HG02840 (cell line): ENCODE measurements at regions not wholly inside any gene's neighbourhood (a gene's known extent, or its start where the extent isn't known, plus 50 kb on each side); places are given as distances from the start of the nearest gene placed in this dataset.
"Not testable (repeated sequence)": the region's sequence is repeated elsewhere in the genome, so short reads cannot be mapped to it uniquely, and the experiment has no call there.

Experiments
- ATAC-seq: cut with Tn5 transposase; IDR thresholded peaks from one replicate; pipeline ENCODE4 v1.9.1; 2021; ENCODE audit warnings: mild to moderate bottlenecking, moderate library complexity, moderate number of reproducible peaks; ENCODE audit not compliant: unreplicated experiment, low FRiP score

DNA sequence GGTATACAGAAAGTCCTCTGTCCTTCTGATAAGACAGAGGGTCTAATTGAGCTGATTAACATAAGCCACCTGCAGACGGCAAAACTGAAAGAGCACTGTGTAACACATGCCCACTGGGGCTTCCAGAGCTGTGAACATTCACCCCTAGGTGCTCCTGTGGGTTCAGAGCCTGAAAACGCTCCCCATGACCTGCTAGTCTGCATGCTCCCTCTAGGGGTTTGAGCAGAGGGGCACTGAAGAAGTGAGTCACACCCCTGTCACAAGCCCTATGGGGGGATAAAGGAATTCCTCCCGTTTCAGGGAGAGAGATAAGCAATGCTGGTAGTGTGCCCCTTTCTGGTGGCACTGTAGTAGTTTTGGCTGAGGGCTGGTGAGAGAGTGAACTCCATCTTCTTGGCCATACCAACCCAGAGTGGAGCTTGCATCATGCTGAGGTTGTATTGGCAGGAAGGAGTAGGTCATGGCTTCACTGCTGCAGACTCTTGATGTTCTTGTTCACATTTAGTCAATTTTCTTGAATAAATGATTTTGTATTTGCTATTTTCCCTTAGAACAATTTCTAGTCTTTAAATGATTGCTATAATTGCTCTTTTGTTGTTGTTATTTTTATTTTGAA is 637.5 kb upstream of the MAN1A1 start:
- ATAC-seq, result no peak

DNA sequence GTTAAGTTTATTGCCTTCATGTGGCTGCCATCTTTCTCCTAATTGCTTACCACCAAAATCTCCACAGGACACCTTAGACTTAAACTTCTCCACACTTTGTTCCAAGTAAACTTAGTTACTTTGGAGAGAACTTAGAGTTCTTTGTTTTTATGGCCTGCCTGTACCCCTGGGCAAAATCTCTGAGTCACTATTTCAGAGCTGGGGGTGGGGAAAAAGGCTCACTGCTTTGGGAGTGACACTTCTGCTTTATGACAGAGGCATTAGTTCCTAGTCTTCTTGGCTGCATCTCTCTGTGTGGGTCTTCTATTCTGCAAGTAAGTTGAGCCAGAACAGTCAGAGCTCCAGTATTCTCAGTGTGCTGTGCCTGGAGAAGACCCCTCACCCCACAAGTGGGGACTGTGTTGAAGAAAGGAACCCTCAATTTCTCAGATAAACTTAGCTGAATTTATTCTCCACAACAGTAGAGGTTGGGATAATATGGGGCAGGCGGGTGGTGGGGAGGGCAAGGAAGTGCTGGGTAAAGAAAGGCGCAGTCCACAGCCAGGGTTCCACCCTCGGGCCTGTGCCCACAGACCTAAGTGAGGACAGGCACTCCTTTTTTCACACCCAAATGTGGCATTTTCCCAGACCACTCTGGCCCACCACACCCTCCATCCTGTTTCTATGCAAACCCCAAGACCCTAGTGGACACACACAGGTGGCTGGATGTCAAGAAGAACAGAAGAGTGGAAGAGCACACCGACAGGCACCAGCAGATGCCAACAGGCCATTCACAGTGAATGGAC is 636.6 kb upstream of the MAN1A1 start:
- ATAC-seq, result no peak

DNA sequence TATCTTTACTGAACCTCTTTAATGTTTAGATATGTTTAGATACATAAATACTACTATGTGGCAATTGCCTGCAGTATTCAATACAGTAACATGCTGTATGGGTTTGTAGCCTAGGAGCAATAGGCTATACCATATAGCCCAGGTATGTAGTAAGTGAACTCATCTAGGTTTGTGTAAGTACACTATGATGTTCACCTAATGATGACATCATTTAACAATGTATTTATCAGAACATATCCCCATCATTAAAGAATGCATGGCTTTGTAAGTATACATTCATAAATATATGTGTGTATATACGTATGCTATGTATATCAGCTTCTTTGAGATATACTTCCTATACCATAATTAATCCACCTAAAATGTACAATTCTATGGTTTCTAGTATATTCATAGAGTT is 631.2 kb upstream of the MAN1A1 start:
- ATAC-seq, result no peak

DNA sequence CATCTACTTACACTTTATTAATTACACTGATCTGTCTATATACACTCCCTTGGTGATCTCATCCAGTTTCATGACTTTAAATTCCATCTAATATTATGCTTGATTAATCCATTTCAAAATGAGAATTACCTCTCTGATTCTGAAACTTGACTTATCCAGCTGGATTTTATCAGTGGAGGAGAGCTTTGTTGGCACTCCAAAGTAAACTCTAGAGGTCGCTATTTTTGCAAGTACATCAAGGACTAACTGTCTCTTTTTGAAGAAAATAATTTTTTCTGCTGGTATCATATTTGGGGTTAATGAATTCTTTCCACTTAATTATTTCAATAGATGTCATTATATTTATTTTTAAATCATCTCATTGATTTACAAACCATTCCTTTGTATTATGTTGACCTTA is 630.3 kb upstream of the MAN1A1 start:
- ATAC-seq, result no peak

DNA sequence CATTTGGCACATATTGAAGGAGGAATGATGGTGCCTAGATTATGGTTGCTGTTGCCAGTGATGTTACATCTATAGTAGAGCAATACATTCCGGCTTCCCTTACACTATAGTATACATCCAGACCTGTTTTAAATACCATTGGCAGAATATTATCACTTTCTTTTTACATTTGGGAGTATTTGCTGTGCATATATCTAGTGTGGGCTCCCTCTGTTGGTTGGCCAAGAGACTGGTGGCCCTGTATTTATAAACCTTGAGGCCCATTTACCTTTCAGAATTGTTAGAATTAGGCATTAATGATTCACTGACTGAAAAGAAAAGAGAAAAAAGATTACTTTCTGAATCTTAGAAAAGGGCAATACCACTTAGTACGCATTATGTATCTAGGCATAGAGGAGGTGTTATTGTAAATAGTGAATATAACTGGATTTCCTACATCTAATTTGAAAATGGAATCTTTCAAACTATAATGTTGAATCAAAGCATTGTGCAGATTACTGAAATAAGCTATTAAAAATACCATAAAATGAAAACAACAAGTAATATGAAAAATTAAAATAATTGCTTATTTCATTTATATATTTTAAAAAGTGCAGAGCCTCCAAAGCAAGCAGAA is 628.8 kb upstream of the MAN1A1 start:
- ATAC-seq, result no peak

DNA sequence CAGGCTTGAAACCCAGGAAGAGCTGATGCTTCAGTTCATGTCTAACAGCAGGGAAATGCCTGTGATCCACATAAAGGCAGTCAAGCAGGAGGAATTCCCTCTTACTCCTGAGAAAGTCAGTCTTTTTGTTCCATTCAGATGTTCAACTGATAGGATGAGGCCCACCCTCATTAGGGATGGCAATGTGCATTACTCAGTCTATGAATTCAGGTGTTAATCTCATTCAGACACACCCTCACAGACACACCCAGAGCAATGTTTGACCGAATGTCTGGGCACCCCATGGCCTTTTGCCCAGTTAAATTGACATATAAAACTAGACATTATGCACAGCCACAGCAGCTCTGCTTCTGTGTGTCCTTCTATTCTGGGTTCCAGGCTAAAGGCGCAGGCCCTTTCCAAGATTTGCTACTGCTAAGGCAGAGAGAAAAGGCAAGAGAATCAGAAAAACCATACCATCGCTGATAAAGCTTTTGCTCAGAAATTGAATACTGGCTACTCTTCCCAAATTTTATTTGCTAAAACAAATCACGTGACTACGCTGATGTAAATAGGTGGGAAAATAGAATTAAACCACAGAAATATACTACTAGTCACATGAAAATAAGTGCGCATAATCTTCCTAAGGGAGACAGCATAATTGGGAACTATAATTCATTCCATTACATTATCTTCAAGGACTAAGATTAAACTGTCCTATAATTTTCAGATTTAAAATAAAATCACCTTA is 625.0 kb upstream of the MAN1A1 start:
- ATAC-seq, result no peak

DNA sequence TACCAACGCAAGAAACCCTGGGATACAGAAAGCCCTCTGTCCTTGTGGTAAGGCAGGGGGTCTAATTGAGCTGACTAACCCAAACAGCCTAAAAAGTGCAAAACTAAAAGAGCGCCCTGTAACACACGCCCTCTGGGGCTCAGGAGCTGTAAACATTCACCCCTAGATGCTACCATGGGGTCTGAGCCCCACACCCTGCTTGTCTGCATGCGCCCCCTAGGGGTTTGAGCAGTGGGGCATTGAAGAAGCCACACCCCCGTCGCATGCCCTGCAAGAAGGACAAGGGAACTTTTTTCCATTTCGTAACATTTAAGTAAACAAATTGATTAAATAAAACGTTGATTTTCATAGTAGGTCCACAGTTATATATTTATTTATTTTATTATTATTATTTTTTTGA is 616.9 kb upstream of the MAN1A1 start:
- no peak for ATAC-seq

DNA sequence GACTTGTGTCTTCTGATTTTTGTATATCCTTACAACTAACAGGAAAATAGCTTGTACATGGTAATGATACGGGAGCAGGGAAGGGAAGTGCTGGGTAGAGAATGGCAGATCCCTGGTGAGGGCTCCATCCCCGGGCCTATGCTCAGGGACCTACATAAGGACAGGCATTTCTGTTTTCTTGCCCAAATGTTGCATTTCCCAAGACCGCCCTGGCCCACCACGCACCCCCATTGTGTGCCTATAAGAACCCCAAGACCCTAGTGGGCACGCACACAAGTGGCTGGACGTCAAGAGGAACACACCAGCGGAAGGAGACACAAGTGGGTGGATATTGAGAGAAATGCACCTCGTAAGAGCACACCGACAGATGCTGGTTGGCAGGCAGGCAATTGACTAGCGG is 616.3 kb upstream of the MAN1A1 start:
- ATAC-seq, result no peak

DNA sequence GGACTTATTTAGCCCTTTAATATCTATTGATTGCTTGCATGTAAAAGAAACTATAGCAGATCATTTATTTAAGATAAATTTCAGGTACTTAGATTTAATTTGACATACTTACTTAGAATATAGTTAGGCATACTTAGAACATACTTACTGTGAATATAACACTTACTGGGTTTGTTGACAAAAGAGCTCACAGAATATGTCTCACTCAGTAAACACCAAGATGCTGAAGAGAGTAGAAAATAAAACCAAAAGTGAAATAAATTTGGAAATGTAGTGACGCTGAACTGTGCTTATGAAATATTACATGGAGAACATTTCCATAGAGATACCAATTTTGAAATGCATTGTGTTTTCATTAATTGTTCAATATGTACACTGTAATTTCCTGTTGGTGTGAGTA is 615.4 kb upstream of the MAN1A1 start:
- ATAC-seq, result no peak

DNA sequence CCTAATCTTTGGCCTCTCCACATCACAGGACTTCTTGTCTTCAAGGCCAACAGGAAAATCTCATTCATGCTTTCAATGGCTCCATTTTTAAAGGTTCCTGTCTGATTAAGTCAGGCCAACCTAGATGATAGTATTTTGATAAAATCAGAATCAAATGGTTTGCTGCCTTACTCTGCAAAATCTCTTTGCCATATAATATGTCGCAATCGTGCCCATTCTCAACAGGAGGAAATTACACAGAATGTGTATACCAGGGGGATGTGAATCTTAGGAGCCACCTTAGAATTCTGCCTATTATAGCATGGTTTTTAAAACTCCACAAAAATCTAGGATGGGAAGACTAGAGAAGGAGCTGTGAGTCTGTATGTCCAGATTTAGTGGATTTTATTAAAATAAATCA is 612.9 kb upstream of the MAN1A1 start:
- ATAC-seq, result no peak

DNA sequence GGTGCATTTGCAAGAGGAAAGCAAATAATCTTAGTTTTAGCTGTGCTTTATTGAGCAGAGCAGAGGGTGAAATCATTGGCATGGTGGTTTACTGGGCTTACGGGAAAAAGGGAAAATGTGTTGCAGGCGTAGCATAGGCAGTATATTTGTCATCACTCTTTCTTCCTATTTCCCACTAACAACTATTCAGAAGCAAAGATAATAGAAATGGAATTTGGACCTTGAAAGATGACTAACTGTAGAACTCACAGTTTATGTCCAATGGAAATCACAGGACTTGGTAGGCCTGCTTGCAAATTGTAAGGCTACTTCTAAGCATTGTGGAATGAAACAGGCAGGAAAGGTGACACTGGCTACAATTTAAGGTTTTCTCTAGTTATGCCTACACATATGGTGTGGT is 611.9 kb upstream of the MAN1A1 start:
- no peak for ATAC-seq

DNA sequence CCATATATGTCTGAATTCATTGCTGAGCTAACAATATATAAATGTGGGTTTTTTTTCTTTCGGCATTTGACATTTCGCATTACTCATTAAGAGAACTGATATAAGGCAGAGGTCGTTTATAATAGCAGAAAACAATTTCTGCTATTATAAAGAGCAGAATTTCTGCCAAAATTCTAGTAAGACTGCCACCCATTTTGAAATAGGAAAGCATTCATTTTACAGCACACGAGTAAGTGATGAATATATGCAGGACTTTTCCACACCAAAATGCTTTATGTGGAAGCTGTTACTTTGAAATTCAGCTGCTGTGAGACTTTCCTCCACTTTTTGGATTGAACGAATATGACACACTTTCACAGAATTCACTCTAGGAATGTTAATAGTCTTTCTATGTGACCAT is 610.9 kb upstream of the MAN1A1 start:
- ATAC-seq, result no peak

DNA sequence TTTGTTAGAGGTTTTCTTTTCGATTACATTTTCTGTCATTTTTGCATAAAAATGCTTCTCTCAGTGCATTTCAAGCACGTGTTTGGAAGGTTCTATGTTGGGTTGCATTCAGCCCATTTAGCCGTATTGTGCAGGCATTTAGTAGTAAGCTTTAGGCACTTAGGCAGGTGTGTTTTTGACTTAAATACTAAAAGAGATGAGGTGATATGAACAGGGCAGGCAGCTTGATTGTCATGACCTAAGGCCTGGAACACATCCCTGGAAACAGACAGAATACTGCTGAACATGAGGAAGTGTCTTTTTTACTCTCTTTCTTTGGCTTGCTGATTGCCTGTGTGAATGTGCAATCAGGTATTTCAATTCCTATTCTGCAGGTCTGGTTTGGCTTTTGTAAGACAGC is 610.5 kb upstream of the MAN1A1 start:
- no peak for ATAC-seq

DNA sequence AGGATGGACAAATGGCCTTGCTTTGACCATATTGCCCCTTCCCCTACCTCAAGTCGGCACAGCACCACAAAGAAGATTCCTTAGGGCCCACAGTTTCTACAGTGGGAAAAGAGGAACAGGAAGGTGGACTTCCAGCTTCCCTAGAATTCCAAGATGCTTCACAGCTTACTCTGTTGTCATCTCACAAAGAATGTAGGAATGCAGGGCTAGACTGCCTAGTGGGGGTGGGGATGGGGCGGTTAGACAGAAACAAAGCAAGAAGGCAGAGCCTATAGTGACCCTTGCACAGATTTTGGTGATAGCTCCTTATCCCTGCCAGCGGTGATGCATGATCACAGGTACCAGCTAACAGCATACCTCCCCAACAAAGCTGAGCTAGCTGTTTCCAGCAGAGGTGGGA is 607.6 kb upstream of the MAN1A1 start:
- no peak for ATAC-seq

DNA sequence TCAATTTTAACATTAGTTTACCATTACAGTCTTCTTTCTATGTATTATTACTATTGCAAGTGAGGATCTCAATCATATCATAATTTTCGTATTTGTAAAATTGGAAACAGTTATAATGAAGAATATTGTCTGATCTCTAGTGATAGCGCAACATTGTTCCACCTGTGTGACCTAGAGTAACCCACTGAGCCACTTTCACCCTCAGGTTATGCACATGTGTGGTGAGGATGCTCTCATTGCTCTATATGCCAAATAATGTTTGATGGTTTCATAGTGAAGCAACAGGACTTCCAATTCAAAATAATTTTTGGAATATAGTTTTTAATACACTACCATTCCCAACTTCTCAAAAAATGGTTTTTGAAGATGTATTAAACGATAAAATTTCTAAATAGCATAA is 603.1 kb upstream of the MAN1A1 start:
- ATAC-seq, result no peak

DNA sequence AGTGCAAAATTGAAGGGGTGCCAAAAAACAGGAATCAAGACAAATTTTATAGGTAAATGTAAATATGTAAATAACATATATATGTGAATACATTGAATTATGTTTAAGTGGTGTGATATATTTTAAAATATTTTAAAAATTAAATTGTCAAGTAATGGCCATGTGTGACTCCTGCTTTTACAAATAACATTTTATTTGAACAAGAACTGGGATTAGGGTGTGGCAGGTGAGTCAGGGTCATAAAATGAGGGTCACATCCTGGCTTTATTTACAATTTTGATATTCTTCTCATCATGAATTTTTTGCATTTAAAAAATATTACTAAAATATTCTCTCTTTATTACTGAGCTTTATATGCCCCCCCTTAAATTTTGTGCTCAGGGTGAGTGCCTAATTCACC is 601.1 kb upstream of the MAN1A1 start:
- no peak for ATAC-seq

DNA sequence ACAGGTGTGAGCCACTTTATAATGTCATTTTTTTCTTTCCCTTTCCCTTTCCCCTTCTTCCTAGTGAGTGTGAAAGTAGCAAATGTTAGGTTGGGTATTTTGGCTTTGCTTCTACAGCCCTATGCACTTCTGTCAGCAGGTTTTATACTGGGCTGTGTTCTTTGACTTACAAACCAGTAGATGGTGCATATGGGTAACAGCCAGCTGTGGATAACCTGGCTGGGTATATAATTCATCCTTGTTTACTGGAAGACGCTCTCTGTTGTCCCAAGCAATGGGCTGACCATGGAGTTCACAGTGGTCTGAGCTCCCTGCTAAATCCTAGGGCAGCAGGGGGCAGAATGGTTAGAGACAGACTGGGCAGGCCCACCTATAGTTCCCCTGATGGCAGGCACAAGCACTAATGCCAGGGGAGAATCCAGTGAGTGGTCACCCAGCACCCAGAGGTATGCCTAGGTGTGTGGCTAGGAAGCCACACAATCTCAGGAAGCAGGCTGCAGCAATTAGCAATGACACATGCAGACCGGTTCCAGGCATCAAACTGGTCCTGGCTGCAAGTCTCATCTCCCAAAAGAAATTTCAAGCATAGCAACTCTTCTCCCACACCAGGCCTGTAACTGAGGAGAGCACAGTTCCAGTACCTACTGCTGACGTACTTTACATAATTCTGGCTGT is 592.7 kb upstream of the MAN1A1 start:
- no peak for ATAC-seq

DNA sequence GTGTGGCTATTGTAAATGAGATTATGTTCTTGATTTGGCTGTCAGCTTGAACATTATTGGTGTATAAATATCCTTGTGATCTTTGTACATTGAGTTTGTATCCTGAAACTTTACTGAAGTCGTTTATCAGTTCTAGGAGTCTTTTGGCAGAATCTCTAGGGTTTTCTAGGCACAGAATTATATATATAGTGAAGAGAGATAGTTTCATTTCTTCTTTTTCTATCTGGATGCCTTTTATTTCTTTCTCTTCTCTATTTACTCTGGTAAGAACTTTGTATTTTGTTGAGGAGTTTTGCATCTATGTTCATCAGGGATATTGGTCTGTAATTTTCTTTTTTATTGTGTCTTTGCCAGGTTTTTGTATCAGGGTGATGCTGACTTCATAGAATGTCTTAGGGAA is 589.2 kb upstream of the MAN1A1 start:
- ATAC-seq, result no peak

DNA sequence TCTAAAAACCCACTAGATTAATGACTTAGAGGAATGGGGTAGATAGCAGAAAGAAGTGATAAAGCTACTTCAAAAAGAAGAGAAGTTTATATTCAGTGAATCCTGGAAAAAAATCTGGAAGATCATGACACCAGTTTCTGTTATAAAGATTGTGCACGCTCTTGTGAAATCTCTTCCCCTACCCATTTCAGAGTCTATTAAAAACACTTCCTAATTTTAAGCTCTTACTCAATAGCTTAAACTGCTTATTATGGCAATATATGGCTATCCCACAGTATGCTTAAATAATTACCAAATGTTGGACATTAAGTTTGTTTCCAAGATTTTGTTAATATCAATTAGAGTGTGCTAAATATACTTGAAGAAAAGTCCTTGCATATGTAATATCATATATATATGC is 585.3 kb upstream of the MAN1A1 start:
- no peak for ATAC-seq

DNA sequence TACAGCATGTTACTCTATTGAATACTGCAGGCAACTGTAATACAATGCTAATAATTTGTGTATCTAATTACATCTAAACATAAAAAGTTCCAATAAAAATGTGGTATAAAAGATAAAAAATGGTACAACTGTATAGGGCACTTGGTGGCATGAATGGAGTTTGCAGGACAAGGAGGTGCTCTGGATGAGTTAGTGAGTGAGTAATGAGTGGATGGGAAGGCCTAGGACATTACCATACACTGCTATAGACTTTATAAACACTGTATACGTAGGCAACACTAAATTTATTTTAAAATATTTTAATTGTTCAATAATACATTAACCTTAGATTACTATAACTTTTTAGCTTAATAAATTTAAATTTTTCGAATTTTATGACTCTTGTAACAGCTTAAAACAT is 579.6 kb upstream of the MAN1A1 start:
- no peak for ATAC-seq

DNA sequence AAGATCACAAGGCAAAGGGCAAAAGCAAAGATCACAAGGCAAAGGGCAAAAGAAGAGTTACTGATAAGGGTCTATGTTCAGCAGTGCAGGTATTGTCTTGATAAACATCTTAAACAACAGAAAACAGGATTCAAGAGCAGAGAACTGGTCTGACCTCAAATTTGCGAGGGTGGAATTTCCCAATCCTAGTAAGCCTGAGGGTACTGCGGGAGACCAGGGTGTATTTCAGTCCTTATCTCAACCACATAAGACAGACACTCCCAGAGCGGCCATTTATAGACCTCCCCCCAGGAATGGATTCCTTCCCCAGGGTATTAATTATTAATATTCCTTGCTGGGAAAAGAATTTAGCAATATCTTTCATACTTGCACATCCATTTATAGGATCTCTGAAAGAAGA is 575.3 kb upstream of the MAN1A1 start:
- not testable (repeated sequence) for ATAC-seq
